ENCODE measurements at regions not wholly inside any gene's neighbourhood (a gene's known extent, or its start where the extent isn't known, plus 50 kb on each side); places are given as distances from the start of the nearest gene placed in this dataset.
"Not testable (repeated sequence)": the region's sequence is repeated elsewhere in the genome, so short reads cannot be mapped to it uniquely, and the experiment has no call there.

- Histone ChIP-seq H3K27ac (no peak overlapping the region), H3K9me3 (peaks cover 0 to 10% (median 5%) of the 10 kb centered on the region in 8 donors), H3K4me3 (no peak overlapping the region), H3K36me3 (no peaks in the 10 kb centered on the region), H3K27me3 (replicated peaks in 1 of 7) (no peaks in the 10 kb centered on the region), H3K4me1 (no peaks in the 10 kb centered on the region)
- intact Hi-C loops (cut with DNase I; ENCODE audit: low total_unique reads) = no loop called here
- WGBS, 5 donors = 40 to 61% (median 42%) methylated on average over 3 of the region's 3 CpGs
- no peak for DNase-seq
- no peak for TF ChIP-seq POLR2AphosphoS5 (IDR thresholded peaks at IDR 0.05)
- TF ChIP-seq POLR2A (IDR thresholded peaks at IDR 0.05) = no peak
- TF ChIP-seq CTCF (IDR thresholded peaks at IDR 0.05 in 8 of 11, conservative IDR thresholded peaks at IDR 0.05 in 3 of 11) = no peak
Observed at GRCh38 chr7:19284596-19285300, 139.5 kb upstream of the FERD3L start.

DNA sequence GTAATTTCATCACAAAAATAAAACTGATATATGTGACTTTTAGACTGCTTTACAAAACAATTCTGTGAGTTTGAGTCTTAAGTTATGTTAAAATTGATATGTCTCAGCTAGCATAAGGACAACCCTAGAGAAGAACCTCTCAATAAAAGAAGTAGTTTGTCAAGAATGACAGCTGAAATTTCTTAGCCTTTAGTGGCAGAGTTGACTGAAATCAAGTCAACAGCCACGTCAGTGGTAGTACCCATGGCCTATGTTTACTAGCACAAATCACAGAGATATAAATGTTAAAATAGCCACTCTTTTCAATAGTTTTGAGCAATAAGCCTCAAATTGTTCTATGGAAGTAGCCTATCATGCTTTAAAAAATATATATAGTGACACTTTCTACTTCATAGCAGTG lies 138.9 kb upstream of the FERD3L start:
- H3K4me1 ChIP-seq = no peaks in the 10 kb centered on the region
- no peak overlapping the region for H3K4me3 ChIP-seq
- intact Hi-C loops (cut with DNase I; ENCODE audit: low total_unique reads) = no loop called here
- peaks cover 0 to 16% (median 12%) of the 10 kb centered on the region in 8 donors for H3K9me3 ChIP-seq
- TF ChIP-seq POLR2AphosphoS5 (IDR thresholded peaks at IDR 0.05) (no peak), CTCF (IDR thresholded peaks at IDR 0.05 in 8 of 11, conservative IDR thresholded peaks at IDR 0.05 in 3 of 11) (no peak), POLR2A (IDR thresholded peaks at IDR 0.05) (no peak)
- H3K27me3 ChIP-seq (replicated peaks in 1 of 7) = no peaks in the 10 kb centered on the region
- WGBS, 5 donors = 62 to 71% (median 69%) methylated on average over 1 of the region's 1 CpG
- DNase-seq = no peak
- H3K36me3 ChIP-seq = no peaks in the 10 kb centered on the region
- no peak overlapping the region for H3K27ac ChIP-seq

DNA sequence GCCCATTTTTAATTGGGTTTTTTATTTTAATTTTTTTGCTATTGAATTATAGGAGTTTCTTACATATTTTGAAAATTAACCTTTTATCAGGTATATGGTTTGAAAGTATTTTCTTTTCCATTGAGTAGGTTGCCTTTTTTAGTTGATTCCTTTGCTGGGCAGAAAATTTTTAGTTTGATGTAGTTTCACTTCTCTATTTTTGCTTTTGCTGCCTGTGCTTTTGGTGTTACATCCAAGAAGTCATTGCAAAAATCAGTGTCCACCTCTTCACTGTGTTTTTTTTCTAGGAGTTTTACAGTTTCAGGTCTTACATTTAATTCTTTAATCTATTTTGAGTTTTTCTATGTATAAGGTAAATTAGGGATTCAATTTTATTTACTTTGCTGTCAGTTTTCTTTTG lies 129.8 kb upstream of the FERD3L start:
- no peak overlapping the region for H3K4me3 ChIP-seq
- no peaks in the 10 kb centered on the region for H3K27me3 ChIP-seq (replicated peaks in 1 of 7)
- DNase-seq = no peak
- intact Hi-C loops (cut with DNase I; ENCODE audit: low total_unique reads) = no loop called here
- H3K27ac ChIP-seq = no peak overlapping the region
- TF ChIP-seq CTCF (IDR thresholded peaks at IDR 0.05 in 8 of 11, conservative IDR thresholded peaks at IDR 0.05 in 3 of 11) (no peak), POLR2AphosphoS5 (IDR thresholded peaks at IDR 0.05) (no peak), POLR2A (IDR thresholded peaks at IDR 0.05) (no peak)
- peaks cover 0 to 37% (median 18%) of the 10 kb centered on the region in 8 donors for H3K9me3 ChIP-seq
- no peaks in the 10 kb centered on the region for H3K4me1 ChIP-seq
- no peaks in the 10 kb centered on the region for H3K36me3 ChIP-seq

GRCh38 chr7:19272329-19272728 lies 127.1 kb upstream of the FERD3L start:
- H3K4me1 ChIP-seq; H3K4me3 ChIP-seq; H3K27ac ChIP-seq; DNase-seq; H3K36me3 ChIP-seq; intact Hi-C loops (cut with DNase I; ENCODE audit: low total_unique reads); H3K27me3 ChIP-seq (replicated peaks in 1 of 7): not testable (repeated sequence)
- peaks cover 0 to 14% (median 0%) of the 10 kb centered on the region in 8 donors for H3K9me3 ChIP-seq
- 89 to 96% (median 93%) methylated on average over 6 of the region's 6 CpGs for WGBS, 5 donors

DNA sequence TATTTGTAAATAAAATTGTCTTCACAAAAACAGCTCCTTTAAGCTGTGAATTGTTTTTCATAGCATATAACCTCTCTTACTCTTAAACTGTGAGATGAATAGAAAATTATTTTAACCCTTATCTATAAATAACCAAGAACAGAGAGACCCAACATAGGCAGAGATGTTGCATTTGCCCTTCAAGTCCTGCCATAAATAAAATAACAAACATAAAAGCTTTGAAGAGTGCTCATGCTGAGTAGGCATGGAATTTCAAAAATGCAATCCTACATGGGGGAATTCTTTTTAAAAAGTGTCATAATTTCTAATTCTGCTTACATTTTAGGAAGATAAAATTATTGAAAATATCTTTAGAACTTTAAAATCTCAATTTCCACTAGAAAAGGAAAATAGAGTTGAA lies 124.1 kb upstream of the FERD3L start:
- Histone ChIP-seq H3K4me3 (no peak overlapping the region), H3K27me3 (replicated peaks in 1 of 7) (no peaks in the 10 kb centered on the region), H3K36me3 (no peaks in the 10 kb centered on the region), H3K9me3 (peaks cover 0 to 5% (median 0%) of the 10 kb centered on the region in 8 donors), H3K4me1 (no peaks in the 10 kb centered on the region), H3K27ac (no peak overlapping the region)
- DNase-seq = no peak
- TF ChIP-seq POLR2AphosphoS5 (IDR thresholded peaks at IDR 0.05) = no peak
- no peak for TF ChIP-seq CTCF (IDR thresholded peaks at IDR 0.05 in 8 of 11, conservative IDR thresholded peaks at IDR 0.05 in 3 of 11)
- no peak for TF ChIP-seq POLR2A (IDR thresholded peaks at IDR 0.05)
- intact Hi-C loops (cut with DNase I; ENCODE audit: low total_unique reads) = no loop called here
